K562 (cell line): ENCODE measurements at regions not wholly inside any gene's neighbourhood (a gene's known extent, or its start where the extent isn't known, plus 50 kb on each side); places are given as distances from the start of the nearest gene placed in this dataset.

Source experiments
- ATAC-seq: fragments of 200-7000 bp; cut with Tn5 transposase; 3 replicates; pipeline ENCODE4 v1.9.1; 2020; ENCODE audit warnings: moderate library complexity
- BruUV-seq: library from RNA; stranded (reverse); fragments of 400-500 nt; replicated peaks from 2 replicates; lab custom pipeline; 2021; lab: Mats Ljungman, UMichigan
- CTCF ChIA-PET: fragments of 300-600 bp; formaldehyde crosslinking; extraction: SDS; loops from one replicate; lab custom pipeline; 2021; ENCODE audit warnings: low intra/inter-chr PET ratio; lab: Yijun Ruan, JAX
- POLR2A ChIA-PET: fragments of 300-600, 350-650 bp; sonication (Branson Sonifier 250); formaldehyde crosslinking; extraction: SDS; loops from one replicate; lab custom pipeline; 2021; ENCODE audit warnings: antibody characterized with exemption, inconsistent platforms; lab: Yijun Ruan, JAX
- DNase-seq, 4 experiments: peaks; one replicate each; pipeline versions ENCODE4 v3.0.0 to v3.0.0-alpha.2; 2011 to 2018; ENCODE audit warnings: low spot score in 3 of 4, mixed read lengths in 3 of 4; ENCODE audit errors: extremely low read depth in 1 of 4
- FAIRE-seq: peaks from 2 replicates; lab custom pipeline; 2011; peaks lifted over from hg19 to GRCh38; lab: Jason Lieb, UNC
- H2AFZ ChIP-seq: 2 replicates; pipeline ENCODE4 v1.6.0; 2011; ENCODE audit warnings: low read depth, low read length, control low read depth, inconsistent platforms
- H3K27ac ChIP-seq: fragments of 200-600 bp; 3 replicates; pipeline ENCODE4 v1.8.0; 2011; ENCODE audit warnings: low read depth, mild to moderate bottlenecking, control low read depth, inconsistent platforms, low read length, moderate library complexity, mixed read lengths; ENCODE audit errors: extremely low read depth
- H3K27me3 ChIP-seq, 2 experiments: fragments of 300-600 bp in 1 of 2; 2 replicates in 1 of 2; 3 replicates in 1 of 2; pipeline versions ENCODE4 v1.6.0 to v1.8.0; 2011; ENCODE audit warnings: inconsistent platforms in 2 of 2, low read length in 2 of 2, mild to moderate bottlenecking in 1 of 2, mixed read lengths in 1 of 2, moderate library complexity in 1 of 2; ENCODE audit not compliant: control insufficient read depth in 2 of 2, insufficient read depth in 2 of 2
- H3K36me3 ChIP-seq: fragments of 300-600 bp; 3 replicates; pipeline ENCODE4 v1.8.0; 2011; ENCODE audit warnings: mild to moderate bottlenecking, low read length, inconsistent platforms; ENCODE audit not compliant: control insufficient read depth, insufficient read depth
- H3K4me1 ChIP-seq, 2 experiments: fragments of 200-600 bp in 1 of 2; replicated peaks in 1 of 2; 2 replicates in 1 of 2; 3 replicates in 1 of 2; pipeline versions ENCODE4 v1.5.1 to v1.8.0; 2011; ENCODE audit warnings: inconsistent platforms in 2 of 2, low read length in 2 of 2, mild to moderate bottlenecking in 1 of 2, mixed read lengths in 1 of 2, moderate library complexity in 1 of 2; ENCODE audit not compliant: control insufficient read depth in 2 of 2, insufficient read depth in 2 of 2
- H3K4me2 ChIP-seq: 2 replicates; pipeline ENCODE4 v1.6.1; 2011; ENCODE audit warnings: low read length, control low read depth, inconsistent platforms, mixed read lengths; ENCODE audit not compliant: insufficient read depth
- H3K4me3 ChIP-seq: fragments of 200-600 bp; sonication (generic), shearing (Covaris generic); 2 replicates; pipeline ENCODE4 v1.5.1; 2016; ENCODE audit warnings: control low read depth, inconsistent platforms
- H3K79me2 ChIP-seq: fragments of 200-600 bp; 3 replicates; pipeline ENCODE4 v1.8.0; 2011; ENCODE audit warnings: low read length, inconsistent platforms; ENCODE audit not compliant: control insufficient read depth, insufficient read depth
- H3K9ac ChIP-seq, 2 experiments: 2 replicates each; pipeline versions ENCODE4 v1.6.0 to v1.6.1; 2011; ENCODE audit warnings: low read depth in 2 of 2, low read length in 2 of 2, control low read depth in 1 of 2, inconsistent platforms in 1 of 2, mild to moderate bottlenecking in 1 of 2, mixed read lengths in 1 of 2; ENCODE audit not compliant: insufficient read depth in 1 of 2
- H3K9me1 ChIP-seq: one replicate; pipeline ENCODE4 v1.6.0; 2011; ENCODE audit warnings: inconsistent platforms, mild to moderate bottlenecking, low read length, moderate library complexity; ENCODE audit not compliant: control insufficient read depth, insufficient read depth
- H3K9me3 ChIP-seq: replicated peaks from 2 replicates; pipeline ENCODE4 v1.5.1; 2011; ENCODE audit warnings: low read depth, low read length, inconsistent platforms; ENCODE audit not compliant: control insufficient read depth, insufficient read depth
- H4K20me1 ChIP-seq: replicated peaks from 2 replicates; pipeline ENCODE4 v1.6.1; 2011; ENCODE audit warnings: low read length, inconsistent platforms, mixed read lengths; ENCODE audit not compliant: control insufficient read depth, insufficient read depth
- ARID1B ChIP-seq: fragments of 450-650 bp; IDR thresholded peaks from 2 replicates; pipeline ENCODE4 v1.6.1; 2016; ENCODE audit warnings: antibody characterized with exemption, mild to moderate bottlenecking, inconsistent platforms
- COPS2 ChIP-seq: fragments of 450-650 bp; conservative IDR thresholded peaks from 2 replicates; pipeline ENCODE4 v1.6.1; 2016; ENCODE audit warnings: mild to moderate bottlenecking, moderate library complexity
- DDX20 ChIP-seq: fragments of 450-650 bp; IDR thresholded peaks from 2 replicates; pipeline ENCODE4 v1.6.1; 2016; ENCODE audit warnings: missing genetic modification characterization, low read depth, mild to moderate bottlenecking, missing compliant biosample characterization, moderate library complexity
- DIDO1 ChIP-seq: fragments of 450-650 bp; IDR thresholded peaks from 2 replicates; pipeline ENCODE4 v1.6.1; 2016; ENCODE audit warnings: low read depth, missing biosample characterization, missing genetic modification characterization
- EGR1 ChIP-seq: fragments of 450-650 bp; conservative IDR thresholded peaks from 2 replicates; pipeline ENCODE4 v1.6.1; 2017; ENCODE audit warnings: mild to moderate bottlenecking
- KDM1A ChIP-seq, 2 experiments: fragments of 450-650 bp; IDR thresholded peaks; 2 replicates each; pipeline ENCODE4 v1.6.1; 2016; ENCODE audit warnings: mild to moderate bottlenecking in 2 of 2
- MEF2D ChIP-seq: conservative IDR thresholded peaks from 2 replicates; pipeline ENCODE4 v1.6.1; 2016; ENCODE audit warnings: low read depth, missing genetic modification characterization, missing compliant biosample characterization
- NFRKB ChIP-seq: fragments of 450-650 bp; IDR thresholded peaks from 2 replicates; pipeline ENCODE4 v1.6.1; 2016; ENCODE audit warnings: low read depth
- PPARD ChIP-seq: fragments of 250-450 bp; sonication (Bioruptor Pico); IDR thresholded peaks from 2 replicates; pipeline ENCODE4 v1.8.0; 2022; ENCODE audit warnings: inconsistent platforms, mild to moderate bottlenecking, moderate library complexity
- RNF2 ChIP-seq: sonication (generic); IDR thresholded peaks from 2 replicates; pipeline ENCODE4 v1.6.1; 2016
- XRCC5 ChIP-seq: fragments of 200-400 bp; formaldehyde crosslinking; IDR thresholded peaks from 2 replicates; pipeline ENCODE4 v1.6.1; 2017; ENCODE audit warnings: low read depth, mild to moderate bottlenecking, low read length
- ZNF436 ChIP-seq: fragments of 250-450, 450-650 bp; sonication (Bioruptor Pico); formaldehyde crosslinking; IDR thresholded peaks from 2 replicates; pipeline ENCODE4 v1.7.0; 2020; ENCODE audit warnings: mild to moderate bottlenecking
- ZNF780A ChIP-seq: fragments of 250-450 bp; sonication (Bioruptor Pico); IDR thresholded peaks from 2 replicates; pipeline ENCODE4 v1.5.0; 2021; ENCODE audit warnings: mild to moderate bottlenecking
- ZSCAN32 ChIP-seq: fragments of 450-650 bp; formaldehyde crosslinking; IDR thresholded peaks from 2 replicates; pipeline ENCODE4 v1.4.0; 2020; ENCODE audit warnings: mild to moderate bottlenecking, moderate library complexity
- WGBS: fragments of 100-300 bp; shearing (Covaris generic); methylation state at CpG from one replicate; pipeline ENCODE4 v1.1.6; 2016; ENCODE audit warnings: low coverage, mixed read lengths; ENCODE audit not compliant: insufficient coverage; ENCODE audit errors: missing lambda C conversion rate; 5-methylcytosine and 5-hydroxymethylcytosine counted together
- in situ Hi-C: fragments of 300-500 bp; cut with MboI; formaldehyde crosslinking; loops from 4 replicates; pipeline ENCODE4 v1.15.0; 2018; ENCODE audit warnings: inconsistent platforms, mixed read lengths
- intact Hi-C: fragments of 100-400 bp; cut with micrococcal nuclease; formaldehyde crosslinking; loops from 2 replicates; pipeline ENCODE4 v1.14.2; 2022
- TF ChIP-seq, protein P1 (sequence below), 2 experiments: fragments of 450-650 bp; formaldehyde crosslinking in 1 of 2; IDR thresholded peaks; 2 replicates each; pipeline versions ENCODE4 v1.4.0 to v1.6.1; 2014 to 2020; ENCODE audit warnings: mild to moderate bottlenecking in 2 of 2, borderline replicate concordance in 1 of 2, low read depth in 1 of 2
- TF ChIP-seq, protein P2 (sequence below): fragments of 450-650 bp; IDR thresholded peaks from 2 replicates; pipeline ENCODE4 v1.6.1; 2016

DNA sequence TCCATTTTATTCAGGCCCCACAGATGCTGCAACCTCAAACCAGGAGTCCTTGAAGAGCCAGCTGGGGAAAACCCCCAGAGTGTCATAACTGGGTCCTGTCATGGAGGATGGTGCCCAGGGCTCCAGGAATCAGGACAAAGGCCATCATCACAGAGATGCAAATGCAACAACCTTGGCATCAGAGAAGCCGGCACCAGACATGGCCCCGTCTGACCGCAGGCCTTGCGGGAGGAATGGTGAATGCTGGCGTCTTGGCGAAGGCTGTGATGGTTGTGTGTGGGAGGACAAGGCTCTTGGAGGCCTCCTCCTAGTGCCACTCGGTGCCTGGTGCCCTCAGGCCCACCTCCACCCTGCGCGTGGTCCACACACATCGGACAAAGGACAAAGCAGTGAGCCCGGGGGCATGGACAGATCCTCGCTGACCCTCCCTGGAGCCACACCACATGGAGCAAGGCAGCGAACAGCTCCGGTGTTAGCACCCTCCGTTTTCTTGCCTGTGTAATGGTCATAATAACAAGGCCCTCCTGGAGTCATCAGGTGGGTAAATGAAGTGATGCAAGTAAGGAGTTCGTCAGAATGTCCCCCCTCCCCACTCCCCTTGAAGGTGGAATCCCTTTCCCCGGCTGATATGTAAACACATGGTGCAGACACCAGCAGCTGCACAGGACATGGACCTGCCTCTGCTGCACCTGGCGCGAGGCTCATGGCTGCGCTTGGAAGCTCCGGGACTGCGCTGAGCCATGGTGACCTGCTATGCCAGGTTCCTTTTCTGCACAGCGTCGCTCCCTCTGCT is 380.7 kb downstream of the IRX2 start:
- H3K9me3 ChIP-seq = no peaks in the 10 kb centered on the region
- ChIA-PET CTCF (no interaction called here), POLR2A (no interaction called here)
- no peaks in the 10 kb centered on the region for H3K36me3 ChIP-seq
- in situ Hi-C loops = no loop called here
- no peak overlapping the region for H3K4me3 ChIP-seq
- H3K27ac ChIP-seq = no peak overlapping the region
- H3K27me3 ChIP-seq = peaks cover 3 to 18% of the 10 kb centered on the region in 2 experiments; a peak in 2 of 5 replicates
- H2AFZ ChIP-seq = no peak overlapping the region
- no peak for FAIRE-seq
- under 1% methylated on average over 24 of the region's 24 CpGs for WGBS
- DNase-seq = no peak
- intact Hi-C loops = no loop called here
- no peaks in the 10 kb centered on the region for H3K4me1 ChIP-seq
- no peak for ATAC-seq
- no peak overlapping the region for H3K4me2 ChIP-seq
- no peak overlapping the region for H3K9ac ChIP-seq
- H3K9me1 ChIP-seq = no peaks in the 10 kb centered on the region
- no peaks in the 10 kb centered on the region for H3K79me2 ChIP-seq
- H4K20me1 ChIP-seq = no peaks in the 10 kb centered on the region; the same call in 1 of the 2 replicates
- no TSS peak for BruUV-seq
- no peak for TF ChIP-seq ZNF780A (CRISPR knock-in tag)
- TF ChIP-seq EGR1 = no peak
- no peak for TF ChIP-seq KDM1A (IDR thresholded peaks at IDR 0.05)
- TF ChIP-seq MEF2D (tag) = no peak
- TF ChIP-seq COPS2 = no peak
- TF ChIP-seq DIDO1 (tag) = no peak
- no peak for TF ChIP-seq ARID1B
- TF ChIP-seq ZSCAN32 = no peak
- TF ChIP-seq, protein P1, sequence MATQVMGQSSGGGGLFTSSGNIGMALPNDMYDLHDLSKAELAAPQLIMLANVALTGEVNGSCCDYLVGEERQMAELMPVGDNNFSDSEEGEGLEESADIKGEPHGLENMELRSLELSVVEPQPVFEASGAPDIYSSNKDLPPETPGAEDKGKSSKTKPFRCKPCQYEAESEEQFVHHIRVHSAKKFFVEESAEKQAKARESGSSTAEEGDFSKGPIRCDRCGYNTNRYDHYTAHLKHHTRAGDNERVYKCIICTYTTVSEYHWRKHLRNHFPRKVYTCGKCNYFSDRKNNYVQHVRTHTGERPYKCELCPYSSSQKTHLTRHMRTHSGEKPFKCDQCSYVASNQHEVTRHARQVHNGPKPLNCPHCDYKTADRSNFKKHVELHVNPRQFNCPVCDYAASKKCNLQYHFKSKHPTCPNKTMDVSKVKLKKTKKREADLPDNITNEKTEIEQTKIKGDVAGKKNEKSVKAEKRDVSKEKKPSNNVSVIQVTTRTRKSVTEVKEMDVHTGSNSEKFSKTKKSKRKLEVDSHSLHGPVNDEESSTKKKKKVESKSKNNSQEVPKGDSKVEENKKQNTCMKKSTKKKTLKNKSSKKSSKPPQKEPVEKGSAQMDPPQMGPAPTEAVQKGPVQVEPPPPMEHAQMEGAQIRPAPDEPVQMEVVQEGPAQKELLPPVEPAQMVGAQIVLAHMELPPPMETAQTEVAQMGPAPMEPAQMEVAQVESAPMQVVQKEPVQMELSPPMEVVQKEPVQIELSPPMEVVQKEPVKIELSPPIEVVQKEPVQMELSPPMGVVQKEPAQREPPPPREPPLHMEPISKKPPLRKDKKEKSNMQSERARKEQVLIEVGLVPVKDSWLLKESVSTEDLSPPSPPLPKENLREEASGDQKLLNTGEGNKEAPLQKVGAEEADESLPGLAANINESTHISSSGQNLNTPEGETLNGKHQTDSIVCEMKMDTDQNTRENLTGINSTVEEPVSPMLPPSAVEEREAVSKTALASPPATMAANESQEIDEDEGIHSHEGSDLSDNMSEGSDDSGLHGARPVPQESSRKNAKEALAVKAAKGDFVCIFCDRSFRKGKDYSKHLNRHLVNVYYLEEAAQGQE (IDR thresholded peaks at IDR 0.05; ENCODE audit: borderline replicate concordance) = no peak
- TF ChIP-seq, protein P1 (CRISPR knock-in tag; IDR thresholded peaks at IDR 0.05; ENCODE audit: low read depth) = no peak
- no peak for TF ChIP-seq NFRKB
- TF ChIP-seq, protein P2, sequence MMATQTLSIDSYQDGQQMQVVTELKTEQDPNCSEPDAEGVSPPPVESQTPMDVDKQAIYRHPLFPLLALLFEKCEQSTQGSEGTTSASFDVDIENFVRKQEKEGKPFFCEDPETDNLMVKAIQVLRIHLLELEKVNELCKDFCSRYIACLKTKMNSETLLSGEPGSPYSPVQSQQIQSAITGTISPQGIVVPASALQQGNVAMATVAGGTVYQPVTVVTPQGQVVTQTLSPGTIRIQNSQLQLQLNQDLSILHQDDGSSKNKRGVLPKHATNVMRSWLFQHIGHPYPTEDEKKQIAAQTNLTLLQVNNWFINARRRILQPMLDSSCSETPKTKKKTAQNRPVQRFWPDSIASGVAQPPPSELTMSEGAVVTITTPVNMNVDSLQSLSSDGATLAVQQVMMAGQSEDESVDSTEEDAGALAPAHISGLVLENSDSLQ = no peak
- TF ChIP-seq DDX20 (tag) = no peak
- TF ChIP-seq RNF2 = no peak
- no peak for TF ChIP-seq XRCC5
- TF ChIP-seq PPARD = no peak
- no peak for TF ChIP-seq ZNF436 (CRISPR knock-in tag)
